ENCODE measurements at regions not wholly inside any gene's neighbourhood (a gene's known extent, or its start where the extent isn't known, plus 50 kb on each side); places are given as distances from the start of the nearest gene placed in this dataset.

DNA sequence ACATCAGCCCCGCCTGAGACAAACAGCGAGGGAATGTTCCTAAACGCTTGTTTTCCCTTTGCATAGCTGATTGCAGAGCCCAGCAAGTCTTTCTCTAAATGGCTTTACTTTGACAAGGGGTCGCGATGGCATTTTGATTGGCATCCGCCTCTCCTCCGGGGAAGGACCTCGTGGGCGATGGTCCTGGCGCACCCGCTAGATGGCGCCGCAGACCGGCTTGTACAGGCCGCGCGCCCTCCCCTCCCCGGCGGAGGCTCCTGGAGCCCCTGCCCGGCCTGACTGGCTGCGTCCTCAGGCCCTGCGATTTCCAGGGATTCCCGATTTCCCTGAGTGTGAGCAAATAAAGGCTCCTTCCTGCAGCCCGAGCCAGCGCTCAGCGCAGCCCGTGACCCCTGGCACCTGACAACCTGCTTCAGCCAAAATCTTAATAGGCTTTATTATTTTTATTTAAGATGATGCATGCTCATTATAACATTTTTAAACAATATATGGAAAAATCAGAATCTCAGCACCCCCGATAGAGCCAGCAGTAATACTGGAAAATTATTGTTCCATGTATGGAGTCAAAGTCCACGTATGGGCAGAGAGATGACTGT is 468.3 kb downstream of the AACS start:
- peak; percentile 72 for DNase-seq (ENCODE audit: low spot score)
- in situ Hi-C loops (cut with MboI; ENCODE audit: low sequenced_read_pairs, unreplicated experiment) = no loop called here
- TF ChIP-seq, protein P1, sequence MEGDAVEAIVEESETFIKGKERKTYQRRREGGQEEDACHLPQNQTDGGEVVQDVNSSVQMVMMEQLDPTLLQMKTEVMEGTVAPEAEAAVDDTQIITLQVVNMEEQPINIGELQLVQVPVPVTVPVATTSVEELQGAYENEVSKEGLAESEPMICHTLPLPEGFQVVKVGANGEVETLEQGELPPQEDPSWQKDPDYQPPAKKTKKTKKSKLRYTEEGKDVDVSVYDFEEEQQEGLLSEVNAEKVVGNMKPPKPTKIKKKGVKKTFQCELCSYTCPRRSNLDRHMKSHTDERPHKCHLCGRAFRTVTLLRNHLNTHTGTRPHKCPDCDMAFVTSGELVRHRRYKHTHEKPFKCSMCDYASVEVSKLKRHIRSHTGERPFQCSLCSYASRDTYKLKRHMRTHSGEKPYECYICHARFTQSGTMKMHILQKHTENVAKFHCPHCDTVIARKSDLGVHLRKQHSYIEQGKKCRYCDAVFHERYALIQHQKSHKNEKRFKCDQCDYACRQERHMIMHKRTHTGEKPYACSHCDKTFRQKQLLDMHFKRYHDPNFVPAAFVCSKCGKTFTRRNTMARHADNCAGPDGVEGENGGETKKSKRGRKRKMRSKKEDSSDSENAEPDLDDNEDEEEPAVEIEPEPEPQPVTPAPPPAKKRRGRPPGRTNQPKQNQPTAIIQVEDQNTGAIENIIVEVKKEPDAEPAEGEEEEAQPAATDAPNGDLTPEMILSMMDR (IDR thresholded peaks at IDR 0.05; ENCODE audit: borderline replicate concordance, control extremely low read depth, extremely low read depth, insufficient read depth, missing control alignments) = peak; percentile 75

DNA sequence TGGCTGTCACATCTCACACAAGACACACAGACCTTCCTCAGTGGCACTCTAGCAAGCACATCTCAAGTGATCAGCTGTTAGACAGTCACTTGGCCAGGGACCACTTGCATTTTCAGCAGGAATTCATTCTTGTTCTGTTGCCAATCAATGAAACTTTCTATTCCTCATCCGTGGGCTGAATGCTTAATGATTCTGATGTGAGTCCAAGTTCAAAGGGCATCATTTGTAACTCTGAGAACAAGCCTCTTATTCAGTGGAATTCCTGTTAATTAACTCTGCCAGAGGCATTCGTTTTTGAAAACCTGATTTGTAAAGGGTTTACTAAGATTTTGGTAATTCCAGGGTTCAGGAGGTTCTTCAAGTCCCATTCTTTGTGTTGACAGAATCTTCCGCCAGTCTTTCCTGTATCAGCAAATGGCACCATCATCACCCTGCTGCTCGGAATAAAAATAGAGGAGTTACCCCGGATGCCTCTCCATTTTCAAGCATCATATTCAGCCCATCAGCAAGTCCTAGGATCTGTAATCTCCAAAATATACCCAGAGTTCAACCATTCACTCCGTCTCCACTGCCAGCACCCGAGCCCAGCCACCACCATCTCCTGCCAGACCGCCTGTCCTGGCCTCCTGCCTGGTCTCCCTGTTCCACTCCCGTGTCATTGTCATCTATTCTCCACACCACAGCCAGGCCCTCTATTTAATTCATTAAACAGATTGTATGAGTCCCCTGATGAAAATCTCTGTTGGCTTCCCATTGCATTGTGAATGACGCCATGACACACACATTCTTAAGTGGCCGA is 473.4 kb downstream of the AACS start:
- TF ChIP-seq, protein P1 (IDR thresholded peaks at IDR 0.05; ENCODE audit: borderline replicate concordance, control extremely low read depth, extremely low read depth, insufficient read depth, missing control alignments) = no peak
- in situ Hi-C loops (cut with MboI; ENCODE audit: low sequenced_read_pairs, unreplicated experiment) = no loop called here
- no peak for DNase-seq (ENCODE audit: low spot score)

DNA sequence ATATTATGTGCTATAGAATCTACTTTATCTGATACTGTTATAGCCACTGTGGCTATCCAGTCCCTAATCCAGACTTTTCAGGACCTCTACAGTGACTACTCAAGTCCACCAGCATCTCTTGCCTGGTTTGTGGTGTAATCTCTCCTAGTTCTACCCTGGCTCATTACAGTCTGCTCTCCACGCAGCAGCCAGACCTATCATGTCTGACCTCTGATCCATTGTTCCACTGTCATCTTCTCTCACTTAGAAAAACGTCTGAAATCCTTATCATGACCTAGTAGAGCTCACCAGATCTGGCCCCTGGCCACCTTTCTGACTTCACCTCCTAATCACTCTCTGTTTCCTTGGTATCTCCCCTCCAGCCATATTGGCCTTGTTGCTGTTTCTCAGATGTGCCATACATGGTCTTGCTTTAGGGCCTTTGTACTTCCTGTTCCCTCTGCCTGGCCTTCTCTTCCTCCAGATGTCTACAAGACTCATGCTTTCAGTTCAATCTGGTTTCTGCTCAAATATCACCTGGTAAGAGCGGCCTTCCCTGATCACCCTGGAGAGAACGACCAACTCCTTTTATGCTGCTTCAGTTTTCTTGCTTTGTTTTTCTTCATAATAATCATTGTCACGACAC is 475.5 kb downstream of the AACS start:
- TF ChIP-seq, protein P1 (IDR thresholded peaks at IDR 0.05; ENCODE audit: borderline replicate concordance, control extremely low read depth, extremely low read depth, insufficient read depth, missing control alignments) = no peak
- no peak for DNase-seq (ENCODE audit: low spot score)
- in situ Hi-C loops (cut with MboI; ENCODE audit: low sequenced_read_pairs, unreplicated experiment) = no loop called here

DNA sequence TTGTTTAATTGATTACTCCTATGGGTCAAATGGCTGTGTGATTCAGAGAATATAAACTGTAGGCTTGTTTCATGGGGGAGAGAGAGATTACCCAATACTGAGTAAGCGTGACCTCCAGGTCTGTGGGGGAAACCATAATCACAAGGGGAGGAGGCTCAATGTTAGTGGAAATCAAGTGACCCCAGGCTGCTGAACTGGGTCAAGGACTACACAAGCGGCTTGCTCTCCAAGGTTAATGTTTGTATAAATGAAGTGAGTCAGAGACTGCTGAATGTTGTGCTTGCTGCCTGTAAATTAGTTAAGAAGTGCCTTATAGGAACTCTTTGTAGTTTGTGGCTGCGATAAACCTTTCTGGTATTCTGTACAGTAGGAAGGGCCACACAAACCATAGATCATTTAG is 479.7 kb downstream of the AACS start:
- TF ChIP-seq, protein P1 (IDR thresholded peaks at IDR 0.05; ENCODE audit: borderline replicate concordance, control extremely low read depth, extremely low read depth, insufficient read depth, missing control alignments) = no peak
- in situ Hi-C loops (cut with MboI; ENCODE audit: low sequenced_read_pairs, unreplicated experiment) = no loop called here
- DNase-seq (ENCODE audit: low spot score) = no peak

DNA sequence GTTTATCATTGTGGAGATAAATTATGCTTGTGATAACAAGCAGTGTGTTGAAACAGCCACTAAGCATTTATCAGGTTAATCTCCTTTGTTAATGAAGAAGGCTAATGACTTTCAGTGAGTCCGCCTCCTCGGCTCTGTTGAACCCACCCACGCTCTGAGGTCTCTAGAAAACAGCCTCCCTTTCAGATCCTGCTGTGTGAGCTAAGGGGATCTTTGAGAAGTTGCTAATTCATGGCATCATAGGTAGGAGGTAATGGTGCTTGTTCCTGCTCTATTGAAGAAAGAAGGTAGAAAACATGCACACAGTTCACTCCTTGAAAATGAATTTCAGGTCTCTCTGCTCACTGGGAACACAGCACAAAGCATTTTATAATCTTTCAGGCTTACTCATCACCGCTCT is 483.9 kb downstream of the AACS start:
- TF ChIP-seq, protein P1 (IDR thresholded peaks at IDR 0.05; ENCODE audit: borderline replicate concordance, control extremely low read depth, extremely low read depth, insufficient read depth, missing control alignments) = no peak
- no peak for DNase-seq (ENCODE audit: low spot score)
- in situ Hi-C loops (cut with MboI; ENCODE audit: low sequenced_read_pairs, unreplicated experiment) = no loop called here

DNA sequence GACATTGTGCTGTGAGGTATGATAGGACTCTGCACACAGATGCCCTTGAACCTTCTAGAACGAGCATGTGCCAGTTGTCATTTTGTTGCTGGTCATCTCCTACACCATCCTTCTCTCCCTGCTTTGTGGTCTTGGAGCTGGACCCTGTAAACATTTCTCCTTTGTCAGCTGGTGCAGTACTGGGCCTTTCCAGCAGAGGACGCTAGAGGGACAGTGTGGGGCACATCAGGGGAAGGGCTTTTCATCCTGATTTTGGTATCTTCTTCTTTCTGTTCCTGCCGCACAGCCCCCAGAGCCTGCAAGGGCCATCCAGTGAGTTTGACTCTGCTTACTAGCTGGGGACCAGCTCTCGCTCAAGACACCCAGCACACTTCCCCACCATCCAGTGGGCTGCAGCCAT is 484.6 kb downstream of the AACS start:
- DNase-seq (ENCODE audit: low spot score) = no peak
- in situ Hi-C loops (cut with MboI; ENCODE audit: low sequenced_read_pairs, unreplicated experiment) = no loop called here
- TF ChIP-seq, protein P1 (IDR thresholded peaks at IDR 0.05; ENCODE audit: borderline replicate concordance, control extremely low read depth, extremely low read depth, insufficient read depth, missing control alignments) = peak; percentile 45

All from GM13976 (cell line).